ENCODE measurements at regions not wholly inside any gene's neighbourhood (a gene's known extent, or its start where the extent isn't known, plus 50 kb on each side); places are given as distances from the start of the nearest gene placed in this dataset.

- no peak for TF ChIP-seq YY1 (IDR thresholded peaks at IDR 0.05; ENCODE audit: insufficient read depth, insufficient read length)
- TF ChIP-seq ZNF274 (IDR thresholded peaks at IDR 0.05; ENCODE audit: low read depth, low read length) = no peak
Observed at GRCh38 chr20:59461526-59461925, 142.8 kb upstream of the PHACTR3 start.
